ENCODE measurements at regions not wholly inside any gene's neighbourhood (a gene's known extent, or its start where the extent isn't known, plus 50 kb on each side); places are given as distances from the start of the nearest gene placed in this dataset.

GRCh38 chr12:88931598-88931997, 351.3 kb upstream of the KITLG start:
- H3K4me2 ChIP-seq = no peak overlapping the region
- CTCF ChIA-PET = no interaction called here
- H2AFZ ChIP-seq (ENCODE audit: low read depth) = no peak overlapping the region
- no peaks in the 10 kb centered on the region for H3K9me3 ChIP-seq
- no peaks in the 10 kb centered on the region for H3K9me2 ChIP-seq
- no peaks in the 10 kb centered on the region for H3K27me3 ChIP-seq (ENCODE audit: insufficient read depth)
- H3K36me3 ChIP-seq (replicated peaks in 1 of 2; ENCODE audit: control insufficient read depth in 1 of 2, insufficient read depth in 2 of 2, low read length in 1 of 2) = no peaks in the 10 kb centered on the region
- peaks cover 5% of the 10 kb centered on the region for H3F3A ChIP-seq (replicated peaks; ENCODE audit: insufficient read depth)
- WGBS (ENCODE audit: low lambda C conversion rate) = 66% methylated on average over 3 of the region's 3 CpGs
- no peak overlapping the region for H3K4me3 ChIP-seq (ENCODE audit: low read depth in 2 of 2, low read length in 1 of 2)
- H3K9ac ChIP-seq = no peak overlapping the region
- peak; percentile 4 for DNase-seq
- H3K4me1 ChIP-seq (ENCODE audit: control insufficient read depth in 1 of 2, insufficient read depth in 2 of 2, low read depth in 1 of 2, low read length in 1 of 2) = peaks cover 0 to 4% of the 10 kb centered on the region in 2 experiments; a peak in 1 of 4 replicates
- H3K27ac ChIP-seq (ENCODE audit: low read depth in 2 of 2, low read length in 1 of 2) = no peak overlapping the region
- no peak for TF ChIP-seq USF1 (IDR thresholded peaks at IDR 0.05; ENCODE audit: borderline replicate concordance, low read depth)
- TF ChIP-seq GATA2 (CRISPR knock-in tag; IDR thresholded peaks at IDR 0.05) = peak; percentile 51
- H4K20me1 ChIP-seq (ENCODE audit: insufficient read depth) = no peaks in the 10 kb centered on the region
- no peaks in the 10 kb centered on the region for H3K79me2 ChIP-seq (ENCODE audit: insufficient read depth)
- POLR2A ChIA-PET = no interaction called here

- H3K4me2 ChIP-seq = peak overlapping the region; percentile 41
- CTCF ChIA-PET = interaction anchor here (0.7 to 1.1 kb wide), 2 partner anchors 21 to 346 kb away, joined by 3 to 4 read pairs; no protein-coding TSS in a partner anchor
- H3K79me2 ChIP-seq (ENCODE audit: insufficient read depth) = no peaks in the 10 kb centered on the region
- no peak overlapping the region for H3K4me3 ChIP-seq (ENCODE audit: low read depth in 2 of 2, low read length in 1 of 2)
- H3K27me3 ChIP-seq (ENCODE audit: insufficient read depth) = no peaks in the 10 kb centered on the region
- H3K27ac ChIP-seq (ENCODE audit: low read depth in 2 of 2, low read length in 1 of 2) = peak overlapping the region; percentile 28 to 89; a peak in 3 of 4 replicates
- peaks cover 26% of the 10 kb centered on the region for H3F3A ChIP-seq (replicated peaks; ENCODE audit: insufficient read depth)
- H2AFZ ChIP-seq (ENCODE audit: low read depth) = 0 out of 2 replicates have a peak overlapping the region, but pooled peaks have one; percentile 10
- no peak for TF ChIP-seq YY1 (IDR thresholded peaks at IDR 0.05; ENCODE audit: low read depth)
- 0 out of 2 replicates have a peak, but pooled peaks have one; percentile 14 for TF ChIP-seq FOSL2 (IDR thresholded peaks at IDR 0.05; ENCODE audit: borderline replicate concordance, low read depth)
- no peak for TF ChIP-seq FOXJ3 (CRISPR knock-in tag; IDR thresholded peaks at IDR 0.05)
- TF ChIP-seq RXRA (IDR thresholded peaks at IDR 0.05; ENCODE audit: borderline replicate concordance, low read depth) = no peak
- no peak for TF ChIP-seq ELF1 (IDR thresholded peaks at IDR 0.05)
- TF ChIP-seq RFX5 (IDR thresholded peaks at IDR 0.05; ENCODE audit: low read length) = no peak
- TF ChIP-seq TCF12 (IDR thresholded peaks at IDR 0.05) = no peak
- TF ChIP-seq, protein P1, sequence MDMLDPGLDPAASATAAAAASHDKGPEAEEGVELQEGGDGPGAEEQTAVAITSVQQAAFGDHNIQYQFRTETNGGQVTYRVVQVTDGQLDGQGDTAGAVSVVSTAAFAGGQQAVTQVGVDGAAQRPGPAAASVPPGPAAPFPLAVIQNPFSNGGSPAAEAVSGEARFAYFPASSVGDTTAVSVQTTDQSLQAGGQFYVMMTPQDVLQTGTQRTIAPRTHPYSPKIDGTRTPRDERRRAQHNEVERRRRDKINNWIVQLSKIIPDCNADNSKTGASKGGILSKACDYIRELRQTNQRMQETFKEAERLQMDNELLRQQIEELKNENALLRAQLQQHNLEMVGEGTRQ (IDR thresholded peaks at IDR 0.05; ENCODE audit: borderline replicate concordance, low read depth, low read length) = no peak
- TF ChIP-seq GABPA (IDR thresholded peaks at IDR 0.05; ENCODE audit: low read depth) = no peak
- TF ChIP-seq TAF1 (IDR thresholded peaks at IDR 0.05; ENCODE audit: borderline replicate concordance, low read depth, low read length) = no peak
- TF ChIP-seq NRF1 (IDR thresholded peaks at IDR 0.05; ENCODE audit: low read depth, low read length) = no peak
- TF ChIP-seq GATA2 (CRISPR knock-in tag; IDR thresholded peaks at IDR 0.05) = no peak
- TF ChIP-seq, protein P2, sequence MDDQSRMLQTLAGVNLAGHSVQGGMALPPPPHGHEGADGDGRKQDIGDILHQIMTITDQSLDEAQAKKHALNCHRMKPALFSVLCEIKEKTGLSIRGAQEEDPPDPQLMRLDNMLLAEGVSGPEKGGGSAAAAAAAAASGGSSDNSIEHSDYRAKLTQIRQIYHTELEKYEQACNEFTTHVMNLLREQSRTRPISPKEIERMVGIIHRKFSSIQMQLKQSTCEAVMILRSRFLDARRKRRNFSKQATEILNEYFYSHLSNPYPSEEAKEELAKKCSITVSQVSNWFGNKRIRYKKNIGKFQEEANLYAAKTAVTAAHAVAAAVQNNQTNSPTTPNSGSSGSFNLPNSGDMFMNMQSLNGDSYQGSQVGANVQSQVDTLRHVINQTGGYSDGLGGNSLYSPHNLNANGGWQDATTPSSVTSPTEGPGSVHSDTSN (IDR thresholded peaks at IDR 0.05) = peak; percentile 23; the same call in 1 of the 2 replicates
- TF ChIP-seq CTCF (IDR thresholded peaks at IDR 0.05) = no peak
- H3K9ac ChIP-seq = peak overlapping the region; percentile 43; the same call in 1 of the 2 replicates
- no peaks in the 10 kb centered on the region for H4K20me1 ChIP-seq (ENCODE audit: insufficient read depth)
- peaks cover 0 to 12% of the 10 kb centered on the region in 2 experiments; a peak in 2 of 4 replicates for H3K4me1 ChIP-seq (ENCODE audit: control insufficient read depth in 1 of 2, insufficient read depth in 2 of 2, low read depth in 1 of 2, low read length in 1 of 2)
- H3K9me2 ChIP-seq = no peaks in the 10 kb centered on the region
- no peaks in the 10 kb centered on the region for H3K9me3 ChIP-seq
- DNase-seq = no peak
- POLR2A ChIA-PET = no interaction called here
- no peaks in the 10 kb centered on the region for H3K36me3 ChIP-seq (replicated peaks in 1 of 2; ENCODE audit: control insufficient read depth in 1 of 2, insufficient read depth in 2 of 2, low read length in 1 of 2)
Measured at GRCh38 chr12:88925454-88925853, 345.2 kb upstream of the KITLG start.
